Activated CD4-positive, alpha-beta T cell treated with anti-CD3 and anti-CD28 coated beads, Interleukin-2, amount 50 U/mL, for 4 hours (primary cell): ENCODE measurements at regions not wholly inside any gene's neighbourhood (a gene's known extent, or its start where the extent isn't known, plus 50 kb on each side); places are given as distances from the start of the nearest gene placed in this dataset.

Experiments
- DNase-seq, 2 experiments: peaks; one replicate each; pipeline ENCODE4 v3.0.0-alpha.2; 2020

GRCh38 chr13:40490086-40490758 is 176.2 kb downstream of the FOXO1 start:
- DNase-seq, result peak; percentile 33 to 43

- no peak for DNase-seq
These were observed 173.9 kb downstream of the FOXO1 start for GRCh38 chr13:40492511-40492910.

- DNase-seq, result no peak
These were observed 171.9 kb downstream of the FOXO1 start for GRCh38 chr13:40494513-40494912.

GRCh38 chr13:40494946-40495620 is 171.4 kb downstream of the FOXO1 start:
- DNase-seq, result no peak

- no peak for DNase-seq
These were observed 170.8 kb downstream of the FOXO1 start for GRCh38 chr13:40495621-40496001.

- DNase-seq, result no peak
These were observed 170.2 kb downstream of the FOXO1 start for GRCh38 chr13:40496035-40496810.

GRCh38 chr13:40498461-40498860 is 168.0 kb downstream of the FOXO1 start:
- no peak for DNase-seq

- no peak for DNase-seq
These were observed 164.2 kb downstream of the FOXO1 start for GRCh38 chr13:40502236-40502635.

GRCh38 chr13:40503011-40503410 is 163.4 kb downstream of the FOXO1 start:
- DNase-seq, result no peak

- DNase-seq, result no peak
These were observed 162.4 kb downstream of the FOXO1 start for GRCh38 chr13:40503966-40504591.

GRCh38 chr13:40504641-40505040 is 161.8 kb downstream of the FOXO1 start:
- DNase-seq, result no peak

- DNase-seq, result no peak
These were observed 161.2 kb downstream of the FOXO1 start for GRCh38 chr13:40505196-40505595.
